GM10266 (cell line): ENCODE measurements at regions not wholly inside any gene's neighbourhood (a gene's known extent, or its start where the extent isn't known, plus 50 kb on each side); places are given as distances from the start of the nearest gene placed in this dataset.
"Not testable (repeated sequence)": the region's sequence is repeated elsewhere in the genome, so short reads cannot be mapped to it uniquely, and the experiment has no call there.

Experiments used
- DNase-seq: peaks from one replicate; pipeline ENCODE4 v3.0.0; 2012; ENCODE audit errors: extremely low spot score
- CTCF ChIP-seq: IDR thresholded peaks from 2 replicates; pipeline ENCODE4 v1.5.1; 2012; ENCODE audit warnings: mild to moderate bottlenecking, low read depth; ENCODE audit not compliant: control insufficient read depth, insufficient read depth; ENCODE audit errors: missing control alignments

GRCh38 chr7:69309601-69310000 is 288.7 kb upstream of the AUTS2 start:
- DNase-seq: no peak
- TF ChIP-seq CTCF: no peak

- DNase-seq: no peak
- no peak for TF ChIP-seq CTCF
Observed at GRCh38 chr7:69311489-69311888, 286.8 kb upstream of the AUTS2 start.

- DNase-seq: not testable (repeated sequence)
Observed at GRCh38 chr7:69313852-69314251, 284.4 kb upstream of the AUTS2 start.

- DNase-seq: no peak
- TF ChIP-seq CTCF: no peak
Observed at GRCh38 chr7:69318794-69319193, 279.5 kb upstream of the AUTS2 start.

GRCh38 chr7:69328516-69328915 is 269.8 kb upstream of the AUTS2 start:
- DNase-seq: no peak
- TF ChIP-seq CTCF: no peak

- no peak for DNase-seq
- TF ChIP-seq CTCF: no peak
Observed at GRCh38 chr7:69334701-69335100, 263.6 kb upstream of the AUTS2 start.

GRCh38 chr7:69335331-69335730 is 262.9 kb upstream of the AUTS2 start:
- DNase-seq: no peak
- TF ChIP-seq CTCF: no peak

GRCh38 chr7:69336976-69337375 is 261.3 kb upstream of the AUTS2 start:
- no peak for TF ChIP-seq CTCF
- DNase-seq: no peak
